MM.1S (cell line): ENCODE measurements at regions not wholly inside any gene's neighbourhood (a gene's known extent, or its start where the extent isn't known, plus 50 kb on each side); places are given as distances from the start of the nearest gene placed in this dataset.

Experiments used
- DNase-seq: peaks from one replicate; pipeline ENCODE4 v3.0.0-alpha.2; 2015
- H2AFZ ChIP-seq: fragments of 300-600 bp; sonication (generic); 2 replicates; pipeline ENCODE4 v1.6.0; 2016; ENCODE audit warnings: antibody characterized with exemption, low read length
- H3F3A ChIP-seq: fragments of 300-600 bp; sonication (generic); 2 replicates; pipeline ENCODE4 v1.6.1; 2016; ENCODE audit warnings: mild to moderate bottlenecking, antibody characterized with exemption, low read length, moderate library complexity, mixed read lengths; ENCODE audit not compliant: insufficient read depth
- H3K27ac ChIP-seq: fragments of 300-600 bp; sonication (generic); 2 replicates; pipeline ENCODE4 v1.5.1; 2016; ENCODE audit warnings: mild to moderate bottlenecking, low read length
- H3K27me3 ChIP-seq: fragments of 300-600 bp; sonication (generic); replicated peaks from 2 replicates; pipeline ENCODE4 v1.6.0; 2016; ENCODE audit warnings: low read length; ENCODE audit not compliant: insufficient read depth
- H3K36me3 ChIP-seq: fragments of 300-600 bp; sonication (generic); replicated peaks from 2 replicates; pipeline ENCODE4 v1.6.1; 2016; ENCODE audit warnings: mild to moderate bottlenecking, low read length, mixed read lengths; ENCODE audit not compliant: insufficient read depth
- H3K4me1 ChIP-seq: fragments of 300-600 bp; sonication (generic); 2 replicates; pipeline ENCODE4 v1.6.1; 2016; ENCODE audit warnings: low read length, mixed read lengths
- H3K4me2 ChIP-seq: fragments of 300-600 bp; sonication (generic); 2 replicates; pipeline ENCODE4 v1.6.0; 2016; ENCODE audit warnings: low read depth, low read length
- H3K4me3 ChIP-seq: fragments of 300-600 bp; sonication (generic); 2 replicates; pipeline ENCODE4 v1.5.1; 2016; ENCODE audit warnings: low read length, mixed read lengths
- H3K79me2 ChIP-seq: fragments of 300-600 bp; sonication (generic); 2 replicates; pipeline ENCODE4 v1.6.1; 2016; ENCODE audit warnings: mixed run types, low read length, mixed read lengths
- H3K9ac ChIP-seq: fragments of 300-600 bp; sonication (generic); 2 replicates; pipeline ENCODE4 v1.6.1; 2016; ENCODE audit warnings: low read length, mixed read lengths
- H3K9me2 ChIP-seq: fragments of 300-600 bp; sonication (generic); replicated peaks from 2 replicates; pipeline ENCODE4 v1.6.1; 2016; ENCODE audit warnings: mild to moderate bottlenecking, low read length, mixed read lengths; ENCODE audit not compliant: insufficient read depth
- H3K9me3 ChIP-seq: fragments of 300-600 bp; sonication (generic); replicated peaks from 2 replicates; pipeline ENCODE4 v1.6.1; 2016; ENCODE audit warnings: mild to moderate bottlenecking, low read length, mixed read lengths; ENCODE audit not compliant: insufficient read depth
- H4K20me1 ChIP-seq: fragments of 300-600 bp; sonication (generic); 2 replicates; pipeline ENCODE4 v1.6.1; 2016; ENCODE audit warnings: mild to moderate bottlenecking, low read length, moderate library complexity, mixed read lengths; ENCODE audit not compliant: insufficient read depth
- EZH2 ChIP-seq: fragments of 300-600 bp; sonication (generic); optimal IDR thresholded peaks from 2 replicates; pipeline ENCODE3; 2017; ENCODE audit warnings: low read depth, mild to moderate bottlenecking, antibody characterized with exemption, low read length, mixed read lengths
- EZH2phosphoT487 ChIP-seq: fragments of 300-600 bp; sonication (generic); IDR thresholded peaks from 2 replicates; pipeline ENCODE4 v1.6.1; 2018; ENCODE audit warnings: antibody characterized with exemption, low read length
- TF ChIP-seq, protein P1 (sequence below): fragments of 300-600 bp; sonication (generic); IDR thresholded peaks from 2 replicates; pipeline ENCODE4 v1.5.1; 2016; ENCODE audit warnings: antibody characterized with exemption, low read length, mixed read lengths

DNA sequence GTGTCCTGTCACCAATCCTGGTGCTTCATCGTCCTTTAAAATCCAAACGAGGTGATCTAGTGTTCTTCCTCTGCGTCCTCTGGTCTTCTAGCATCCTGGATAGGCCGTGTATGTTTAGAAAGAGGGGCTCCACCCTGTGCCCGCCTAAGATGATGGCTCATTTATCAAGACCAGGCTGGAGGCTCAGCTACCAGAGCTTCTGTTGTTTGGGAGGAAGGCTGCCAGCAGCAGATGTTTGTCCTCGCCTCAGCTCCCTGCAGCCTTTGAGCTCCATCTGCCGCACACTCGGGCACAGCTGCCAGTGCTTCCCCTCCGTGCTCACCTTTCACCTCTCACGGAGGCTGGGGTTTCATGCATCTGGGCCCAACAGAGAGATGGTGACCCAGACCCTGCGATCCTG, 954.7 kb upstream of the RBFOX1 start:
- DNase-seq: no peak
- no peaks in the 10 kb centered on the region for H3K4me1 ChIP-seq
- no peaks in the 10 kb centered on the region for H3K27me3 ChIP-seq
- no peak overlapping the region for H3K4me2 ChIP-seq
- no peak overlapping the region for H3K27ac ChIP-seq
- 0 out of 2 replicates have a peak, but pooled peaks cover 2% of the 10 kb centered on the region for H3K9me3 ChIP-seq
- H2AFZ ChIP-seq: no peak overlapping the region
- H3K79me2 ChIP-seq: no peaks in the 10 kb centered on the region
- no peaks in the 10 kb centered on the region for H3K36me3 ChIP-seq
- H4K20me1 ChIP-seq: no peaks in the 10 kb centered on the region
- H3K4me3 ChIP-seq: no peak overlapping the region
- H3K9me2 ChIP-seq: no peaks in the 10 kb centered on the region
- no peaks in the 10 kb centered on the region for H3F3A ChIP-seq
- TF ChIP-seq EZH2 (no peak), EZH2phosphoT487 (no peak)
- TF ChIP-seq, protein P1, sequence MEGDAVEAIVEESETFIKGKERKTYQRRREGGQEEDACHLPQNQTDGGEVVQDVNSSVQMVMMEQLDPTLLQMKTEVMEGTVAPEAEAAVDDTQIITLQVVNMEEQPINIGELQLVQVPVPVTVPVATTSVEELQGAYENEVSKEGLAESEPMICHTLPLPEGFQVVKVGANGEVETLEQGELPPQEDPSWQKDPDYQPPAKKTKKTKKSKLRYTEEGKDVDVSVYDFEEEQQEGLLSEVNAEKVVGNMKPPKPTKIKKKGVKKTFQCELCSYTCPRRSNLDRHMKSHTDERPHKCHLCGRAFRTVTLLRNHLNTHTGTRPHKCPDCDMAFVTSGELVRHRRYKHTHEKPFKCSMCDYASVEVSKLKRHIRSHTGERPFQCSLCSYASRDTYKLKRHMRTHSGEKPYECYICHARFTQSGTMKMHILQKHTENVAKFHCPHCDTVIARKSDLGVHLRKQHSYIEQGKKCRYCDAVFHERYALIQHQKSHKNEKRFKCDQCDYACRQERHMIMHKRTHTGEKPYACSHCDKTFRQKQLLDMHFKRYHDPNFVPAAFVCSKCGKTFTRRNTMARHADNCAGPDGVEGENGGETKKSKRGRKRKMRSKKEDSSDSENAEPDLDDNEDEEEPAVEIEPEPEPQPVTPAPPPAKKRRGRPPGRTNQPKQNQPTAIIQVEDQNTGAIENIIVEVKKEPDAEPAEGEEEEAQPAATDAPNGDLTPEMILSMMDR: no peak
- no peak overlapping the region for H3K9ac ChIP-seq

DNA sequence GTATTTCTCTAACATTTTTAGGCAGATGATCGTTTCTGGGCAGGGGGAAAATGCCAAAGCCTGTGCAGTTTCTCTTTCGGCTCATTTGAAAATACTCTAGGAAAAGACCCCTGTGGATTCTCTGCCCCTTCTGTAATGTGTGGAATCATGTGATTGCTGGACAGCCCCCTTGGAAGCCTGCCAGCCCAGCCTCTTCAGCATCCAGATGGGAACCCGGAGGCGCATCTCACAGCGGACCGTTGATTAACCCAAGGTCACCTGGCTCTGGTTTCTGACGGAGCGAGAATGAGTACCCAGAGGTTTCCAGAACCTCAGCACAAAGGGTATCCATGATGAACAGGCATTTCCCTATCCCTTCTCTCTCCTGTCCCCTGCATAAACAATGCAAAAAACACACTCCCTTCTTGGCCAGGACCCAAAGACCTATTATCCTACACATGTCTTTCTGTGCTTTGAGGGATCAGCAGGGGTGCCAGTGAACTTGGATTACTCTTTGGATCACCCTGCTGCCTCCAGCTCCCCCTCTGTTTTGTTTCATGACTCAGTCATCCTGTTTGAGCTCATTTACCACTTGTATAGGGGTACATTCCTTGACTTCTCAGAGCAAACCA, 957.1 kb upstream of the RBFOX1 start:
- Histone ChIP-seq H3K9me3 (0 out of 2 replicates have a peak, but pooled peaks cover 2% of the 10 kb centered on the region), H3K36me3 (no peaks in the 10 kb centered on the region), H3F3A (no peaks in the 10 kb centered on the region), H3K79me2 (no peaks in the 10 kb centered on the region), H3K9me2 (no peaks in the 10 kb centered on the region), H3K27ac (no peak overlapping the region), H3K4me1 (no peaks in the 10 kb centered on the region), H4K20me1 (no peaks in the 10 kb centered on the region), H3K27me3 (no peaks in the 10 kb centered on the region), H2AFZ (no peak overlapping the region), H3K9ac (no peak overlapping the region), H3K4me2 (no peak overlapping the region), H3K4me3 (no peak overlapping the region)
- TF ChIP-seq EZH2phosphoT487: no peak
- TF ChIP-seq EZH2: no peak
- TF ChIP-seq, protein P1: no peak
- no peak for DNase-seq

DNA sequence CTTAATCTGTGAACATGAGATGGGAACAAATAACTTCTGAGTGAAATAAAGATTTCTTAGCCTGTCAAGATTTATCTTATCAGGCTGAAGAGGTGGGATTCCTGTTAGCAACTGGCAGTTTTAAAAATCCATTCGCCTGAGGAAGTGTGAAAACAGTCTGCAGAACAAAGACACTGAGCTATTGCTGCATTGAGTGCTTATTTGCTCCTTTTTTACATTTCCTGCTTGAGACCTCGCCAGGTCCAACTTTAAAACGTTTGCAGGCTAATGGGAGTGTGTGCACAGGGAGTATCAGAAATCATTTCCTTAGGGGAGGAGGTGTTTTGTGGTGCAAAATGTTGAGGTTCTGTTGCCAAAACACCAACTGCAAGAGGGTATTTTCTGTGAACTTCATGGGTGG, 957.8 kb upstream of the RBFOX1 start:
- no peaks in the 10 kb centered on the region for H4K20me1 ChIP-seq
- H3K79me2 ChIP-seq: no peaks in the 10 kb centered on the region
- TF ChIP-seq EZH2 (no peak), EZH2phosphoT487 (no peak)
- TF ChIP-seq, protein P1: no peak
- H3K9me3 ChIP-seq: 0 out of 2 replicates have a peak, but pooled peaks cover 2% of the 10 kb centered on the region
- H3K27ac ChIP-seq: no peak overlapping the region
- no peak overlapping the region for H3K4me3 ChIP-seq
- no peak overlapping the region for H2AFZ ChIP-seq
- H3K9ac ChIP-seq: no peak overlapping the region
- H3K36me3 ChIP-seq: no peaks in the 10 kb centered on the region
- no peaks in the 10 kb centered on the region for H3K27me3 ChIP-seq
- no peaks in the 10 kb centered on the region for H3K9me2 ChIP-seq
- H3K4me2 ChIP-seq: no peak overlapping the region
- H3K4me1 ChIP-seq: no peaks in the 10 kb centered on the region
- no peaks in the 10 kb centered on the region for H3F3A ChIP-seq
- DNase-seq: no peak
